ENCODE measurements at regions not wholly inside any gene's neighbourhood (a gene's known extent, or its start where the extent isn't known, plus 50 kb on each side); places are given as distances from the start of the nearest gene placed in this dataset.

GRCh38 chr15:94042180-94042928 lies 189.0 kb upstream of the MCTP2 start:
- no peak for TF ChIP-seq CTCF (conservative IDR thresholded peaks at IDR 0.05; ENCODE audit: low read depth)
- ChIA-PET POLR2A (ENCODE audit: low non-redundant PET) (no interaction called here), CTCF (interaction anchor here (0.7 kb wide), 1 partner anchor 27 kb away, joined by 5 read pairs; no protein-coding TSS in a partner anchor)
- no peak for DNase-seq (ENCODE audit: low spot score)
- H3K27ac ChIP-seq = no peak overlapping the region

GRCh38 chr15:94041746-94042145 lies 189.6 kb upstream of the MCTP2 start:
- no peak for DNase-seq (ENCODE audit: low spot score)
- TF ChIP-seq CTCF (conservative IDR thresholded peaks at IDR 0.05; ENCODE audit: low read depth) = no peak
- no peak overlapping the region for H3K27ac ChIP-seq
- ChIA-PET CTCF (no interaction called here), POLR2A (ENCODE audit: low non-redundant PET) (no interaction called here)

- POLR2A ChIA-PET (ENCODE audit: low non-redundant PET) = no interaction called here
- no peak overlapping the region for H3K27ac ChIP-seq
- 0 out of 2 replicates have a peak, but pooled peaks have one; percentile 10 for TF ChIP-seq CTCF (conservative IDR thresholded peaks at IDR 0.05; ENCODE audit: low read depth)
- DNase-seq (ENCODE audit: low spot score) = no peak
- CTCF ChIA-PET = interaction anchor here (0.6 to 0.7 kb wide), 2 partner anchors 70 to 397 kb away, joined by 3 read pairs; no protein-coding TSS in a partner anchor
Observed at GRCh38 chr15:94040541-94041248, 190.7 kb upstream of the MCTP2 start.

- TF ChIP-seq CTCF (conservative IDR thresholded peaks at IDR 0.05; ENCODE audit: low read depth) = no peak
- no peak for DNase-seq (ENCODE audit: low spot score)
- ChIA-PET CTCF (no interaction called here), POLR2A (ENCODE audit: low non-redundant PET) (no interaction called here)
- no peak overlapping the region for H3K27ac ChIP-seq
Observed at GRCh38 chr15:94036156-94036555, 195.2 kb upstream of the MCTP2 start.

GRCh38 chr15:94033683-94034020 lies 197.7 kb upstream of the MCTP2 start:
- ChIA-PET POLR2A (ENCODE audit: low non-redundant PET) (no interaction called here), CTCF (no interaction called here)
- no peak for DNase-seq (ENCODE audit: low spot score)

More at GRCh38 chr15:94033683-94034020, 197.7 kb upstream of the MCTP2 start:
- TF ChIP-seq CTCF (conservative IDR thresholded peaks at IDR 0.05; ENCODE audit: low read depth) = no peak
- no peak overlapping the region for H3K27ac ChIP-seq

Measured in RWPE1 (cell line).